ENCODE measurements at regions not wholly inside any gene's neighbourhood (a gene's known extent, or its start where the extent isn't known, plus 50 kb on each side); places are given as distances from the start of the nearest gene placed in this dataset.

DNA sequence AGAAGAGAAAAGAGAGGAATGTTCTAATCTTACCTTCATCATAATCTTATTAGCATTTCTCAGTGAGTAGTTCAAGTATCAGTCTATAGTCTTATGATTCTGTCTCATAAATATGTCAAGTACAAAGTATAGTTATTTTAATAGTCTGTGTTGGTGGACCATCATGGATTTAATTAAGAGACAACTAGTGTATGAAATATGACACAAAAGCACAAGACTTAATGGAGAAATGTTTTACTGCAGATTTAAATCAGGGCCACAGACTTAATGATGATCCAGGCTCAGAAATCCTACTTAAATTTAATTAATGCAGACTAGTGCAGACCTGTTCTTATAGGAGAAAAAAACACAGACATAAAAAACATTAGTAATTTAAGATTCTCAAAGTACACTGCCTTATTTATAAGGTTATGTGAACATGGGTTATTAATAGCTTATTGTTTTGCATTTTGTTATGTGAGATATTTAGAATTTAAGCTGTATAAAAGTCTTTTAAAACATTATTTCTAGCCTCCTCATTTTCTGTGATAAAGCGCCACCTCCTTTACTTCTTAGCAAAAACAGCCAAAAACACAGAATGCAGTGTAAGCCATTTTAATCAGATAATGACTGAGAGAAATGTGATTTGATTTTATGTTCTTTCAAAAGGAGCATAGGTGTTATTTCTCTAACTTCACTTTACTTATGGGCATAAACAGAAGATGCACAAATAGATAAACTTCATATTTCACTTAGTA, 255.0 kb upstream of the SNX7 start:
- Histone ChIP-seq H3K27me3 (ENCODE audit: control insufficient read depth in 5 of 5, insufficient read depth in 4 of 5, low read length in 5 of 5) (no peaks in the 10 kb centered on the region), H3K27ac (ENCODE audit: low read depth, low read length) (no peak overlapping the region), H3K36me3 (ENCODE audit: control insufficient read depth in 5 of 5, insufficient read depth in 5 of 5, low read length in 5 of 5) (no peaks in the 10 kb centered on the region), H3K9me3 (ENCODE audit: control insufficient read depth in 5 of 5, low read length in 5 of 5) (no peaks in the 10 kb centered on the region), H3K4me1 (ENCODE audit: control insufficient read depth in 5 of 5, insufficient read depth in 5 of 5, low read length in 5 of 5) (no peaks in the 10 kb centered on the region), H3K4me3 (ENCODE audit: low read depth in 1 of 5, low read length in 5 of 5) (no peak overlapping the region), H3K9ac (ENCODE audit: low read length in 5 of 5) (no peak overlapping the region)

DNA sequence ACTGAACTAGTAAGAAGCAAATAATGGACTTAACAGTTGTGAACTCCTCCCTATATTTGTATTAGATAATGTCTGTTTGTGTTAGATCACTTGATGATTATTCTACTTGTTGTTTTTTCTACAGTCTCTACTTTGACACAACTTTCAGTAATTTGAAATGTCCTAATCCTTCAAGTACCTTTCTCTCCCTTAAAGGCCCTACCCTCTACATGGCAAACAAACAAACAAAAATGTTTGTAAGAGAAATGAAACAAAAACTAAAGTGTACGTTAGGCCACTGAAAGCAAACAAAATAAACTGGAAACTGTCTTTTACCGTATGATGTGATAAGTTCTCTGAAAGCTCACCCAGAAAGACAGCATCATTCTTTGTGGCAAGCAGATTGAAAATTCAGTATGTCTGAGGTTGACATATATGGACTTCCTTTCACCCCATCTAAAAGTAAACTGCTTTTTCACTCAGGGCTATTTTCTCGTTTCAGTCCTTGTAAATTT, 255.9 kb upstream of the SNX7 start:
- H3K4me1 ChIP-seq (ENCODE audit: control insufficient read depth in 5 of 5, insufficient read depth in 5 of 5, low read length in 5 of 5): no peaks in the 10 kb centered on the region
- no peaks in the 10 kb centered on the region for H3K9me3 ChIP-seq (ENCODE audit: control insufficient read depth in 5 of 5, low read length in 5 of 5)
- H3K4me3 ChIP-seq (ENCODE audit: low read depth in 1 of 5, low read length in 5 of 5): no peak overlapping the region
- H3K27me3 ChIP-seq (ENCODE audit: control insufficient read depth in 5 of 5, insufficient read depth in 4 of 5, low read length in 5 of 5): no peaks in the 10 kb centered on the region
- no peak overlapping the region for H3K27ac ChIP-seq (ENCODE audit: low read depth, low read length)
- no peak overlapping the region for H3K9ac ChIP-seq (ENCODE audit: low read length in 5 of 5)
- no peaks in the 10 kb centered on the region for H3K36me3 ChIP-seq (ENCODE audit: control insufficient read depth in 5 of 5, insufficient read depth in 5 of 5, low read length in 5 of 5)

DNA sequence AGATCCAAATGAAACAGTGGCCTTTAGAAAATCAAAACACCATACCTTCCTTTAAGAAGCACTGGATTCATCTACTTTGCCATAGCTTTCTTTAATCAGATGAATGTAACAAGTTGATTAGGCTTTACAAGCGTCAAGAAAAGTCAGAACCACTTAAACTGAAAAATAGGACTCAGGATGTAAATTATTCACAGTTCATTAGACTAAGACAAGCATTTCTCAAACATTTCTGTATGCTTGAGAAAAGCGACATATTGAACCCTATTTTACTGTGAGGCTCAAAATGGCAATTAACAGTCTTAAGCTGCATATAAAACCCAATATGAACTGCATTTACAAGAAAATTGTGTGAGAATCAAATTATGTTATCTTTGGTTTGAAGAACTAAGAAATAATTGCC, 256.7 kb upstream of the SNX7 start:
- H3K27ac ChIP-seq (ENCODE audit: low read depth, low read length): no peak overlapping the region
- no peaks in the 10 kb centered on the region for H3K36me3 ChIP-seq (ENCODE audit: control insufficient read depth in 5 of 5, insufficient read depth in 5 of 5, low read length in 5 of 5)
- H3K4me3 ChIP-seq (ENCODE audit: low read depth in 1 of 5, low read length in 5 of 5): no peak overlapping the region
- H3K27me3 ChIP-seq (ENCODE audit: control insufficient read depth in 5 of 5, insufficient read depth in 4 of 5, low read length in 5 of 5): no peaks in the 10 kb centered on the region
- H3K9ac ChIP-seq (ENCODE audit: low read length in 5 of 5): no peak overlapping the region
- no peaks in the 10 kb centered on the region for H3K4me1 ChIP-seq (ENCODE audit: control insufficient read depth in 5 of 5, insufficient read depth in 5 of 5, low read length in 5 of 5)
- no peaks in the 10 kb centered on the region for H3K9me3 ChIP-seq (ENCODE audit: control insufficient read depth in 5 of 5, low read length in 5 of 5)

DNA sequence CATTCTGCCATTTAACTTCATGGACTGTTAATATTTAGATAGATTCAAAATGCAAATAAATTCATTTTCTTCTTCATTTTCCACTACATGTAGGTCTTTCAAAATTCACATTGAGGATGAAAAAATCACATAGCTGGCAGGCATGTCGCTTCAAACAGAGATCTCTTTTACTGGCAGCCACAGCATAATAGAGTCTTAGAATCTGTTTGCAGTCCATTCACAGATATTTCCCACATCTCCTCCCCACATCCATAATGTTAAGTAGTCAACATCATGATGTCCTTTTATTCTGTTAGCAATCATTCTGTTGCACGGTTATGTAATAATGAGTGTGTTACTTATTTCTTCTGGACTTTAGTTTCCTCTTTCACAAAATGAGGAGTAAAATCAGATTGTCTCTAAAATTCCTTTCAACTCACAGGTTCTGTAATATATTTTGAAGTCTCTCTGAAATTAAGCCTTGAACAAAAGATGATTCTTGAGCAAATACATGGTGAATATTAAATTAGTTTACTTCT, 257.5 kb upstream of the SNX7 start:
- Histone ChIP-seq H3K27me3 (ENCODE audit: control insufficient read depth in 5 of 5, insufficient read depth in 4 of 5, low read length in 5 of 5) (no peaks in the 10 kb centered on the region), H3K9ac (ENCODE audit: low read length in 5 of 5) (no peak overlapping the region), H3K4me1 (ENCODE audit: control insufficient read depth in 5 of 5, insufficient read depth in 5 of 5, low read length in 5 of 5) (no peaks in the 10 kb centered on the region), H3K9me3 (ENCODE audit: control insufficient read depth in 5 of 5, low read length in 5 of 5) (no peaks in the 10 kb centered on the region), H3K36me3 (ENCODE audit: control insufficient read depth in 5 of 5, insufficient read depth in 5 of 5, low read length in 5 of 5) (no peaks in the 10 kb centered on the region), H3K27ac (ENCODE audit: low read depth, low read length) (no peak overlapping the region), H3K4me3 (ENCODE audit: low read depth in 1 of 5, low read length in 5 of 5) (no peak overlapping the region)

DNA sequence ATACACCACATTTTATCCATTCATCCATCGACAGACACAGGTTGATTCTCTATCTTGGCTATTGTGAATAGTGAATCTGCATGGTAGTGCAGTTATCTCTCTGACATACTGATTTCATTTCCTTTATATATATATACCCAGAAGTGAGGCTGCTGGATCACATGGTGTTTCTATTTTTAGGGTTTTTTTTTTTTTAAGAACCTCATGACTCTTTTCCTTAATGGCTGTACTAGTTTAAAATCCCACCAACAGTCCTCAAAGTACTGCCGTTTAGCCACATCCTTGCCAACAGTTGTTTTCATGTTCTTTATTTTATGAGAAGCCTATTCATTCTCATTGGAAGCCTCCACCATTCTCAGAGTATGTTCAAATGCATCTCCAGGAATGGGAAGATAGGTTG, 258.7 kb upstream of the SNX7 start:
- no peak overlapping the region for H3K9ac ChIP-seq (ENCODE audit: low read length in 5 of 5)
- H3K4me1 ChIP-seq (ENCODE audit: control insufficient read depth in 5 of 5, insufficient read depth in 5 of 5, low read length in 5 of 5): no peaks in the 10 kb centered on the region
- H3K4me3 ChIP-seq (ENCODE audit: low read depth in 1 of 5, low read length in 5 of 5): no peak overlapping the region
- no peak overlapping the region for H3K27ac ChIP-seq (ENCODE audit: low read depth, low read length)
- no peaks in the 10 kb centered on the region for H3K27me3 ChIP-seq (ENCODE audit: control insufficient read depth in 5 of 5, insufficient read depth in 4 of 5, low read length in 5 of 5)
- H3K9me3 ChIP-seq (ENCODE audit: control insufficient read depth in 5 of 5, low read length in 5 of 5): no peaks in the 10 kb centered on the region
- no peaks in the 10 kb centered on the region for H3K36me3 ChIP-seq (ENCODE audit: control insufficient read depth in 5 of 5, insufficient read depth in 5 of 5, low read length in 5 of 5)

DNA sequence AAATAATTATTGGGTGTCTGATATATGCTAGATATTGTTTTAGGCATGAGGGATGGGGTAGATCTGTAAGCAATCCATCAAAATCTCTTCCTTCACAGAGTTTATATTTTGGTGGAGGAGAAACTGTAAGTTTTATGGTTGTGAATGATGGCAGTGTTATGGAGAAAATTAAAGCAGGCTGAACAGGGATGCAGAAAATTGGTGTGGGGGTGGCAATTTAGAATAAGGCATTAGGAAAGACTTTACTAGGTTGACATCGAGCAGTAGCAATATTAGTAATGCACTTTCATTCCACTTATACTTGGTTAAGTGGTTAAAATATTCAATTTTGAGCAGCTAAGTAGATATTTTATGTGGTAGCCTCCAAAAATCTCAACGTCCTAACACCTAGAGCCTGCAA, 261.1 kb upstream of the SNX7 start:
- H3K4me3 ChIP-seq (ENCODE audit: low read depth in 1 of 5, low read length in 5 of 5): no peak overlapping the region
- H3K9ac ChIP-seq (ENCODE audit: low read length in 5 of 5): no peak overlapping the region
- no peak overlapping the region for H3K27ac ChIP-seq (ENCODE audit: low read depth, low read length)
- H3K36me3 ChIP-seq (ENCODE audit: control insufficient read depth in 5 of 5, insufficient read depth in 5 of 5, low read length in 5 of 5): no peaks in the 10 kb centered on the region
- H3K9me3 ChIP-seq (ENCODE audit: control insufficient read depth in 5 of 5, low read length in 5 of 5): no peaks in the 10 kb centered on the region
- no peaks in the 10 kb centered on the region for H3K4me1 ChIP-seq (ENCODE audit: control insufficient read depth in 5 of 5, insufficient read depth in 5 of 5, low read length in 5 of 5)
- H3K27me3 ChIP-seq (ENCODE audit: control insufficient read depth in 5 of 5, insufficient read depth in 4 of 5, low read length in 5 of 5): no peaks in the 10 kb centered on the region

DNA sequence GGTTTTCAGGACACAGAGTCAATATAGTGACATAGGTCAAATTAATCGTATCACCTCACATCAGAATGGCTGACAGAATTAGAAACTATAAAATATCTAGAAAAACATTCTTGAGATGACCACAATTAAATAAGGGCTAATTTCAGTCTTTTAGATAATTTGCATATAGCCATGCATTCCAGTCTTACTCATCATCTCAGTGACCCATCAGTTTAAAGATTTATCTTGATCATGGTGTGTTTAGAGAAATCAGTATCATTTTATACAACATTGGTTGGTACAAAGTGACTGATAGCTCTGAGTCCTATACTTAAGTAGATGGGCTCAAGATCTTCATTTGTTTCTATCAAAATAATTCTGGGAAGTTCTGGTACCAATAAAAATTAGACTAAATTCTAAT, 262.3 kb upstream of the SNX7 start:
- Histone ChIP-seq H3K4me3 (ENCODE audit: low read depth in 1 of 5, low read length in 5 of 5) (no peak overlapping the region), H3K27ac (ENCODE audit: low read depth, low read length) (no peak overlapping the region), H3K27me3 (ENCODE audit: control insufficient read depth in 5 of 5, insufficient read depth in 4 of 5, low read length in 5 of 5) (no peaks in the 10 kb centered on the region), H3K9me3 (ENCODE audit: control insufficient read depth in 5 of 5, low read length in 5 of 5) (no peaks in the 10 kb centered on the region), H3K9ac (ENCODE audit: low read length in 5 of 5) (no peak overlapping the region), H3K36me3 (ENCODE audit: control insufficient read depth in 5 of 5, insufficient read depth in 5 of 5, low read length in 5 of 5) (no peaks in the 10 kb centered on the region), H3K4me1 (ENCODE audit: control insufficient read depth in 5 of 5, insufficient read depth in 5 of 5, low read length in 5 of 5) (no peaks in the 10 kb centered on the region)

DNA sequence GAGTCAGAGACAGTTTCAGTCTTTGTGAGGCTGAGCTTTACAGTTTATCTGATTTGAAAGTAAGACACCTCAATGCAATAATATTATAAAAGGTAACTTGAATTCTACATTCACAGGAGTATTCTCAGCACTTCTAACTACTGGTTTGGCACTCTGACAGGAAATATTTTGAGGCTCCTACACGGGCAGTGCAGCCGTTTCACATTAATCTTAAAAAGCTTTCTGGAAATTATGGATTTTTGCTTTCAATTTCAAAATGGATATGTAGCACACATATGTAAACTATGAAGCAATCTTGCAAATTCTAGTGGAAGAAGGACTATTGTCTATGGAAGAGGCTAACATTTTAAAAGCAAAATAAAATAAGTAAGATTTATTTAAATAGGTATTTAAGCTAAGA, 262.9 kb upstream of the SNX7 start:
- H3K27me3 ChIP-seq (ENCODE audit: control insufficient read depth in 5 of 5, insufficient read depth in 4 of 5, low read length in 5 of 5): no peaks in the 10 kb centered on the region
- H3K9me3 ChIP-seq (ENCODE audit: control insufficient read depth in 5 of 5, low read length in 5 of 5): no peaks in the 10 kb centered on the region
- H3K4me1 ChIP-seq (ENCODE audit: control insufficient read depth in 5 of 5, insufficient read depth in 5 of 5, low read length in 5 of 5): no peaks in the 10 kb centered on the region
- no peaks in the 10 kb centered on the region for H3K36me3 ChIP-seq (ENCODE audit: control insufficient read depth in 5 of 5, insufficient read depth in 5 of 5, low read length in 5 of 5)
- H3K4me3 ChIP-seq (ENCODE audit: low read depth in 1 of 5, low read length in 5 of 5): no peak overlapping the region
- no peak overlapping the region for H3K27ac ChIP-seq (ENCODE audit: low read depth, low read length)
- no peak overlapping the region for H3K9ac ChIP-seq (ENCODE audit: low read length in 5 of 5)

DNA sequence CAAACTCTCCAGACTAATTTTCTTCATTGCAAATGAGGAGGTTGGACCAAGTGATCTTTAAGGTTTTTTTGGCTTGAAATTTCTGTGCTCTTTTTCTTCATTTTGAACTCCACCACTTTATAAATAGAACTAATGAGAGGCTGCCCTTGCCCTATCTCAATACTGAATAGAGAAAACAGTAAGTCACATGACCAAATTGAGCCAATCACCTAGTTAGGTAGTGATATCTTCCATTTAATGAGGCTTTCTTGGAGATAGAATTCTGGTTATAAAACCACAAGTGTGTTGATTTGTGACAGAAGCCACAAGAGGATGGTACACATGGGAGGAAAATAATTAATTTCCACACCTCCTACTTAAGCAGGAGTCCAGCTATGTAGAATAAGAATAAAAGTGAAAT, 263.4 kb upstream of the SNX7 start:
- Histone ChIP-seq H3K36me3 (ENCODE audit: control insufficient read depth in 5 of 5, insufficient read depth in 5 of 5, low read length in 5 of 5) (no peaks in the 10 kb centered on the region), H3K27me3 (ENCODE audit: control insufficient read depth in 5 of 5, insufficient read depth in 4 of 5, low read length in 5 of 5) (no peaks in the 10 kb centered on the region), H3K4me1 (ENCODE audit: control insufficient read depth in 5 of 5, insufficient read depth in 5 of 5, low read length in 5 of 5) (no peaks in the 10 kb centered on the region), H3K27ac (ENCODE audit: low read depth, low read length) (no peak overlapping the region), H3K9me3 (ENCODE audit: control insufficient read depth in 5 of 5, low read length in 5 of 5) (no peaks in the 10 kb centered on the region), H3K4me3 (ENCODE audit: low read depth in 1 of 5, low read length in 5 of 5) (no peak overlapping the region), H3K9ac (ENCODE audit: low read length in 5 of 5) (no peak overlapping the region)

DNA sequence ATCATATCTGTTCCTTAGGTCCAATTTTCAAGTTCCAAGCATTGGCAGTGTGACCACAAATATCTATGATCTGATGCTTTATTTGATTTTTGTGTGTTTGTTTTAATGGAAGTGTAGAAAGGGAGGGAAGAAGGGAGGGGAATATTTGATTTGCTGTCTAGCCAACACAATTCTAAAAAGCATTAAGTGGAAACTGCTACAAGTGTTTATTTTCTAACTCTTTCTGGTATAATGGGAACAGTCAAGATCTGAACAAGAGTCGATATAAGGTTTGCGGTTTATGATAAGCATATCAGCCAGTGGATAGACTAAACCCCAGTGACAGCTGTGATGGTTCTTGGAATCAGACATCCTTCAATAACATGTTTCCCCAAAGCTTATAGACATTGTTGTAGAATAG, 267.8 kb upstream of the SNX7 start:
- Histone ChIP-seq H3K4me3 (ENCODE audit: low read depth in 1 of 5, low read length in 5 of 5) (no peak overlapping the region), H3K9me3 (ENCODE audit: control insufficient read depth in 5 of 5, low read length in 5 of 5) (no peaks in the 10 kb centered on the region), H3K9ac (ENCODE audit: low read length in 5 of 5) (no peak overlapping the region), H3K27ac (ENCODE audit: low read depth, low read length) (no peak overlapping the region), H3K36me3 (ENCODE audit: control insufficient read depth in 5 of 5, insufficient read depth in 5 of 5, low read length in 5 of 5) (no peaks in the 10 kb centered on the region), H3K4me1 (ENCODE audit: control insufficient read depth in 5 of 5, insufficient read depth in 5 of 5, low read length in 5 of 5) (no peaks in the 10 kb centered on the region), H3K27me3 (ENCODE audit: control insufficient read depth in 5 of 5, insufficient read depth in 4 of 5, low read length in 5 of 5) (no peaks in the 10 kb centered on the region)
